ENCODE measurements at regions not wholly inside any gene's neighbourhood (a gene's known extent, or its start where the extent isn't known, plus 50 kb on each side); places are given as distances from the start of the nearest gene placed in this dataset.
A peak's percentile ranks its signal among the peaks of the same experiment; 100 is the strongest.

DNA sequence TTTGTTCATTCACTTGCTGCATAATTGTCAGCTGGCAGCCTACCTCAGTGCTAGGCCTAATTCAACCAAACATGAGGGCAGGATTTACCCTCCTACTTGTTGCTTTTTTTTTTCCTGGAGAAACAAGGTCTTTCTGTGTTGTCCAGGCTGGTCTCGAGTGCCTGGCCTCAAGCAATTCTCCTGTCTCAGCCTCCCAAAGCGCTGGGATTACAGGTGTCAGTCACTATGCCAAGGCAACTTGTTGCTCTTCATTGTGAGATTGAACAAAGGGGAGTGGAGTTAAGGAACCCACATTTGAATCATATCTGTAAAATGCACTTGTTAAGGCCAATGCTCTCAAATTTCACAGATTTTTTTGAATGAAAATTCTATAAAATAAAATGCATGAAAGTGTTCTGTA, 380.5 kb downstream of the TMEM161B start:
- no peak for DNase-seq (ENCODE audit: low read depth)
- H3K4me3 ChIP-seq (ENCODE audit: low read depth, low read length), result no peak overlapping the region

DNA sequence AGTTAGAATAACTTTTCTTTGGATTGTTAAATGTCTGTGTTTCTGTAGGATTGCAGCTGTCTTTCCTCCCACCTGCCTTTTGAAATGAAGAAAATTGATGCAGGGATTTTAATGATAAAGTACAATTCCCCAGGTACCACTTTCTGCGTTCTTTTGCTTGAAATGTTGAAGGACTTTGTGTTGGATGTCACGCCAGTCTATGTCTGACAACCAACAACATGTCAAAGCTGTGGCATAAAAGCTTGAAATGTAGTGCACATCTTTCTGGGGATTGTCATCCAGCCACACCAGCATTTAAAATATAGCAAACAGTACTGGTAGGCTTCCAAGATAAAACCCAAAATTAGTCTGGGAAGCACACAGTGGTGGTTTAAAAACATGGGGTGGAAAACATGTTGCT, 381.4 kb downstream of the TMEM161B start:
- DNase-seq (ENCODE audit: low read depth), result no peak

DNA sequence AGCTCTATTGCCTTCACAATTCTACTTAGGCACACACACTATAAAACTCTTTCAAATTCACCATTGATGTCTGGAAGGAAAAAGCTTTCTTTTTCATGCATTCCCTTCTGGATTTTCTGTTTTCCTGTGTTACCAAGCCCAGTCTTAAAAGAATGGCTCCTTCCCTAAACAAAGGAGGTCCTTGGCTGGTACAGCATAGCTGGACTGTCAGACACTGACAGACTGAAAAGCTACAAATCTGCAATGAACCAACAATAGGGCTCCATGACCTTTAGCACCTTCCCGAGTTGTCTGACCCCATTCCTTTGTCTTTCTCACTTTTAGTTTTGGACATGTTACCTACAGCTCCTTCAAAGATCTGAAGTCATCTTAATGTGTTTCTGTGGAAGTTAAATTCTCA, 382.5 kb downstream of the TMEM161B start:
- DNase-seq (ENCODE audit: low read depth), result no peak
- no peak overlapping the region for H3K4me3 ChIP-seq (ENCODE audit: low read depth, low read length)

More for the DNA sequence above, 381.4 kb downstream of the TMEM161B start:
- H3K4me3 ChIP-seq (ENCODE audit: low read depth, low read length), result no peak overlapping the region

DNA sequence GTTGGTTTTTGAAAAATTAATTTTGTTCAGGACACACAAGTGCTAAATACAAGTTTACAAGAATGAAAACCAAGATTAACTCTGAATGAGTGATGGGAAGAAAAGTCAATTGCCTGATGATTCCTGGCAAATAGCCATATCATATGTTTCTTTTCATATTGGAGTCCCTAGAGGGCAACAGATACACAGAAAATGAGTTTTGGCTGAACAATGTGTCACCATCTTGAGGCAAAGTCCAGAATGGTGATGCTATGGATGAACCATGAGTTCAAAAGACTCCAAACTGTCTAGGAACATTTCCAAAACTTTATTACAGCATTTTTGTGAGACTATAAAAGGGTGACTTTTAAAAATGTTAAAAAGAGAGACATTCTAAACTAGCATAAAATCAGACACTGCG, 382.9 kb downstream of the TMEM161B start:
- no peak overlapping the region for H3K4me3 ChIP-seq (ENCODE audit: low read depth, low read length)
- DNase-seq (ENCODE audit: low read depth), result no peak

DNA sequence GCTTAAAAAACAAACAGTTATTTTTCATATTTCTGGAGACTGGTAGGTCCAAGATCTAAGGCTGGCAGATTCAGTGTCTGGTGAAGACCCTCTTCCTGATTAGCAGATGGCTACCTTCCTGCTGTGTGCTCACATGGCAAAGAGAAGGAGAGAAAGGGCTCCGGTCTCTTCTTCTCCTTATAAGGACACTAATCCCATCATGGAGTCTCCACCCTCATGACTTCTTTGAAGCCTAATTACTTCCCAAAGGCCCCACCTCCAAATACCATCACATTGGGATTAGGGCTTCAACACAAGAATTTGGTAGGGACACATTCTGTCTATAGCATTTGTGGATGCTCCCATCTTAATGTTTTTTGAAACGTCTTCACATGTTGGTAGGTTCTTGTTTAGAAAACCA, 391.1 kb downstream of the TMEM161B start:
- H3K4me3 ChIP-seq (ENCODE audit: low read depth, low read length), result no peak overlapping the region
- DNase-seq (ENCODE audit: low read depth), result no peak

DNA sequence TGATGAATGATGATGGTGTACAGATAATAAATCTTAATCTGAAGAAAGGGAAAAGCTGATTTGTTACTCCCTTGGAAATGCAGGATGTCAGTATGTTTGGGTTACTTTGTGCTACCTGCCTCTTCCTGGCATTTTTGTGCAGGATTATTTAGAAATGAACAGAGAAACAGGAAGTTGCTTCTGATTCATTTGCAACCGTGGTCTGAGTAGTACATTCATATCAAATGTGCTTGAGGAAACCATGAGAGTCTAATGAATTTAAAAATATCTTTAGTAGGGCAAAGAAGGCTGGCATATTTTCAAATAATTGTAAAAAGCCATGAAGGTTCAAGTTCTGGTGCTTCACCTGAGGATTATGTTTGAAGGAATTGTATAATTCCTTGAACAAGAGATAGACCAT, 391.6 kb downstream of the TMEM161B start:
- H3K4me3 ChIP-seq (ENCODE audit: low read depth, low read length), result no peak overlapping the region
- no peak for DNase-seq (ENCODE audit: low read depth)

DNA sequence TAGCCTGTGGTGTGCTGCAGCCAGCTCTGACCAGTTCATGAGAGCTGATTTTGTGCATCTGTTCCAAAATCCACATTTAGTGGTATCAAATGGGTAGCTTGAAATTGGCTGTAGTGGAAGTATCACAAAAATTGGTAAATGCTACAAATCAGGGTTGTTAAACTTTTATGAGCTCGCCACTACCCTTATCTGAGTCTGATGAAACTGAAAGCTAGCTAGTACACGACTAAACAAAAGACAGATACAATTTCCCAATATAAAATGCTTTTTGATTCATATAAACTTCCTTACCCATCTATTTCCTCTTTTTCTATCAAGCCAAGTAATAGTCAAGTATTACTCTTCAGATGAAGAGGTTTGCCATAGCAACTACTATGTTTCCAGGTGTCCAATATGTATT, 392.0 kb downstream of the TMEM161B start:
- DNase-seq (ENCODE audit: low read depth), result no peak
- no peak overlapping the region for H3K4me3 ChIP-seq (ENCODE audit: low read depth, low read length)

DNA sequence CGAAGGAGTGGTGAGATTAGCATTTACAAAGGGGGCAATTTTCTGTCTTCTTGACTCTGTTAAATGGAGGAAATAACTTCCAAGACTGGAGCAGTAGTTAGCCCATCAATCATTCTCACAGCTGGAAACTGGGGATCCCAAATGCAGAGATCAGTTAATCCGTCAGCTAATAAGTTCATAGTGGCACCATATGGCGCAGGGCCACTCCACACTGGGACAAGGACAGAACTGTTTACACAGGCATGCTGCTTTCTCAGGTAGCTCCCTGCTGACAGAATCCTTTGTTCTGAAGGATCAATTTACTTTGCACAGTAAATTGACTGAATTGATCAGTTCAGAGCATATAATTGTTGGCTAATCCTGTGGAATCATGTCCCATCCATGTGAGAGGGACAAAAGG, 395.7 kb downstream of the TMEM161B start:
- DNase-seq (ENCODE audit: low read depth), result no peak

DNA sequence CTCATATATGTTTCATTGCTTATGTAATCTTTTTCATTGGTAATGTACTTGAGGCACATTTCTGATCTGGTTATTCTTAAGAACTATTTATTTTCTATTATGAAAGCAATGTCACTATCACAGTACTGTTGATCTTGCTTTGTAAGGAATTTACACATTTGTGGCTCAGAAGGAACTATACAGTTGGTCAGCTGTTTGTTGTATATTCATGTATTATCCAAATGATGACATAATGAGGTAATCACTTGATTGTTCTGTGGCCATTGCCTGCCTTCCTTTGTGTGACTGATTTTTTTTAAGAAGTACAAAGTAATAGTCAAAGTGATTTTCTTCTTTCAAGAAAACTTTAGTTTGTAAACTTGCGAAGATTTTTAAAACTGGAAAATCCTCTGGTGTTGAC, 399.9 kb downstream of the TMEM161B start:
- no peak for DNase-seq (ENCODE audit: low read depth)
- no peak overlapping the region for H3K4me3 ChIP-seq (ENCODE audit: low read depth, low read length)

More for the DNA sequence above, 395.7 kb downstream of the TMEM161B start:
- no peak overlapping the region for H3K4me3 ChIP-seq (ENCODE audit: low read depth, low read length)

DNA sequence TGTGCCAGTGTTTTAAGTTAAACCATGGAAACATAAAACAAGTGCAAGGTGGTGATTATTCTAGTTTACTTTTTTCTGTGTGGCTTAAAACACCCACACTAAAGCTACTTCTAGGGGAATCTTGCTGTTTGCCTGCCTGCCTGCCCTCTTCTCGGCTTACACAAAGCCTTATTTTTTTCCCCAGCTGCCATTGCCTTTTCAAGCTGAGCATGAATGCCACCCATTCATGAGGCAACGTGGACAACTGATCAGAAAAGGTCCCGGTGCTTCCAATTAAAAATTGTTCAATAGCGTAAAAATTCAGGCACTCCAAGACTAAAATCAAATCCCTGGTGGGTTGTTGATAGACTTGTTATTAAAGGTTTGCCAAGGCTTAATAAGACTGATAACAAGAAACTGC, 401.4 kb downstream of the TMEM161B start:
- no peak for DNase-seq (ENCODE audit: low read depth)
- no peak overlapping the region for H3K4me3 ChIP-seq (ENCODE audit: low read depth, low read length)

DNA sequence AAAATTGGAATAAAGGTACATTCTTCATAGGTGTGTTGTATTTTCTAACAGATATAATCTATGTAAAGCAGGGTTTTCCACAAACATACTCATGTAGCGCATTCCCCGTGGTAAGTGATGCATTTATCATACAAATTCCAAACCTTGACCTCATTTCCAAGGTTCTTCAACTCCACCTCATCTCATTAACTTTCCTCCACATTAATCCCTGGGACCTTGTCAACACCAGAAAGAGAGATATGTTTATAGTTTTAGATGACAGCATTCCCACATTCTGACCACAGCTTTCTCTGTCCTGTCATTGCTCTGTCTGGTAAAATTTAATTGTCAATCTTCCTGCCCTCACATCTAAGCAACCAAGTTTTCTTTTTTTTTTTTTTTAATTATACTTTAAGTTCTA, 415.1 kb downstream of the TMEM161B start:
- no peak for DNase-seq (ENCODE audit: low read depth)
- no peak overlapping the region for H3K4me3 ChIP-seq (ENCODE audit: low read depth, low read length)

DNA sequence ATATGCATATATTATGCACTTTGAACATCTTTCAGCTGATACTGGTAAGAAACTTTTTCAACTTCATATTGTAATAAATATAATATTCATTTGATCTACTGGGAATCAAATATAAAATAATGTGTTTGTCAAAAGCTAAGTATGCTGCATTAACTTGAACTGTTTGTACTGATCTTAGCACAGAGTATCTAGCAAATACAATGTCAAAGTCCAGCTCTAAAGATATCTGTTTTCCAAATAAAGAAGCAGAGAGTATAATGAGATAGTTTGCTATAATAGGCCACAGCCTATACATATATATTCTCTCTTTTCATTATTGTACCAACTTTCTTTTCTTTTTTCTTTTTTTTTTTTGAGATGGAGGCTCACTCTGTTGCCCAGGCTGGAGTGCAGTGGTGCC, 417.0 kb downstream of the TMEM161B start:
- DNase-seq (ENCODE audit: low read depth), result no peak

DNA sequence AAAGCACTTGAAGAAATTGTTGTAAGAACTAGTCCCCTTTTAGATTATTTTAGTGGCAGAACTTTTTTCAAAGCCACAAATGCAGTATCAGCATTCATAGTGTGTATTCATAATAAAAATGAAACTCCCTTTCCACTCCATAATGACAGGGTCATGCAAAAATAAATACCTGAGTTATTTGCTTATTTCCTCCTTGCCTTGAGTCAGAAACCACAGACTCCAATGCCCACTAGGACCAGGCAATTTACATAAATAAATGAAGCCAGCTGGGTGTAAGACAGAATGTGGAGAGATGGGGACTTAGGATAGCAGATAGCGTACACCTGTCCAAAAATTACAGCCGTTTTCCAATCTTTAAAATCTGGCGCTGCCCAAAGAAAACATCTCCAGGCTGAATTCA, 417.8 kb downstream of the TMEM161B start:
- H3K4me3 ChIP-seq (ENCODE audit: low read depth, low read length), result no peak overlapping the region
- no peak for DNase-seq (ENCODE audit: low read depth)

More for the DNA sequence above, 417.0 kb downstream of the TMEM161B start:
- no peak overlapping the region for H3K4me3 ChIP-seq (ENCODE audit: low read depth, low read length)

DNA sequence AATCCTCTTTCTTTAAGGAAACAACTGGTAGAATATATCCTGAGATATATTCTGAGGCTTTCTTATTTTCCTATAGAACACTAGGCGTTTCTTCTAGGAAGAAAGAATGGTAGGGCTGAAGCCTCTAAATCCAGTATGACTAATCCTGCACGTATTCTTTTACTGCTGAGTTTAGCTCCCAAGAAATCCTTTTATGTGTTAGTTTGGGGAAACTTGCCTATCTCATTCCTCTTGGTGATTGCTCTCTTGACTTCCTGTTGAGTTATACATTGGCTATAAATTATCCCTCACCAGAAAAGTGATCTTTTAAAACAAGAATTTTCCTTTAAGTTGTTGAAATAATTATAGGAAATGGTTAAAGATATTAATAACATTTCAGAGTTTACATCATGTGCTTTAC, 422.9 kb downstream of the TMEM161B start:
- DNase-seq (ENCODE audit: low read depth), result no peak
- no peak overlapping the region for H3K4me3 ChIP-seq (ENCODE audit: low read depth, low read length)

DNA sequence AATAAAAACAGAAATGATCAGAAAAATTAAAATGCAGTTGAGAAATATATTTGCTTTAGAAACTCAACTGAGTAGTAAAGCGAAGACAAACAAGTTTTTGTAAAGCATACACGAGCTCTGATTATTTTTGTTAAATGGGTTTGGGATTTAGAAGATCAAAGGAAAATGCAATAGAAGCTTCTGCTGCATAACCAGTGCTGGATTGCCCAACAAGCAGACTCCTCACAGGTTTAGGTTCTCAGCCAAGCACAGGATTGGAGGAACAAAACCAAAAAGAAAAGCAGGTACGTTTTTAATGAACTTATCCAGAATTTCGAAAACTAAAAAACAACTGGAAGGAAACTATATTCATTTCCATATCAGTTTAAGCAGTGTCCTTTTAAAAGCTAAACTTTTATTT, 423.8 kb downstream of the TMEM161B start:
- DNase-seq (ENCODE audit: low read depth), result no peak
- no peak overlapping the region for H3K4me3 ChIP-seq (ENCODE audit: low read depth, low read length)

DNA sequence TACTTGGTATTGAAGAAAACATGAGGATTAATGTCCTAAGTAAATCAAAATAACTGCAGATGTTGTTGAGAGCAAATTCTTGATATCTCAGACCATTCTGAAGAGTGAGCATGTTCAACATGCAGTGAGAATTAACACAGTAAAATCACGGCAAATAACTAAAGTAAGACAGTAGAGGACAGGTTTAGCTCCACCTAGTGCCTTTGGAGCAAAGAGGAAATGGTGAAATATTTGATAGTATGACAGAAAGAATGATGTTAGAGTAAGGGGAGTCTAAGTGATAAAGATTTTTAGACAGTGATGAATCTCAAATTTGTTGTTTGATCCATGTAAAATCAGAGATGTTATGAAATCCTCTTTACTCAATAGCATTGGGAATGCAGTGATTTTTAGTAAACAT, 424.2 kb downstream of the TMEM161B start:
- H3K4me3 ChIP-seq (ENCODE audit: low read depth, low read length), result no peak overlapping the region
- no peak for DNase-seq (ENCODE audit: low read depth)

DNA sequence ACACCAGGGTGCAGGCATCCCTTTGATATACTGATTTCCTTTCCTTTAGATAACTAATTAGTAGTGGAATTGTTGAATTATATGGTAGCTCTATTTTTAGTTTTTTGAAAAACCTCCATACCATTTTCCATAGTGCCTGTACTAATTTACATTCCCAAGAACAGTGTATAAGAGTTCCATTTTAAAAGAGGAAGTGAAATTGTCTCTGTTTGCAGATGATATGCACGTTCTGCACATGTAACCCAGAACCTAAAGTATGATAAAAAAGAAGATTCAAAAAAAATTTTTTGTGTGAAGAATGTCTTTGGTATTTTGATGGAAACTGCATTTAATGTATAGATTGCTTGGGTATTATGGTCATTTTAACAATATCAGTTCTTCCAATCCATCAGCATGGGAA, 424.0 kb upstream of the CCNH start:
- H3K4me3 ChIP-seq (ENCODE audit: low read depth, low read length), result no peak overlapping the region
- no peak for DNase-seq (ENCODE audit: low read depth)

DNA sequence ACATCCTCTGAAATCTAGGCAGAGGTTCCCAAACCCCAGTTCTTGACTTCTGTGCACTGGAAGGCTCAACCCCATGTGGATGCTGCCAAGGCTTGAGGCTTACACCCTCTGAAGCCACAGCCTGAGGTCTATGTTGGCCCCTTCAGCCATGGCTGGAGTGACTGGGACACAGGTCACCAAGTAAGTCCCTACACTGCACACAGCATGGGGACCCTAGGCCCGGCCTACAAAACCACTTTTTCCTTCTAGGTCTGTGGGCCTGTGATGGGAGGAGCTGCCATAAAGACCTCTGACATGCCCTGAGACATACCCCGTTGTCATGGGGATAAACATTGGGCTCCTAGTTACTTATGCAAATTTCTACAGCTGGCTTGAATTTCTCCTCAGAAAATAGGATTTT, 418.8 kb upstream of the CCNH start:
- no peak for DNase-seq (ENCODE audit: low read depth)
- no peak overlapping the region for H3K4me3 ChIP-seq (ENCODE audit: low read depth, low read length)

DNA sequence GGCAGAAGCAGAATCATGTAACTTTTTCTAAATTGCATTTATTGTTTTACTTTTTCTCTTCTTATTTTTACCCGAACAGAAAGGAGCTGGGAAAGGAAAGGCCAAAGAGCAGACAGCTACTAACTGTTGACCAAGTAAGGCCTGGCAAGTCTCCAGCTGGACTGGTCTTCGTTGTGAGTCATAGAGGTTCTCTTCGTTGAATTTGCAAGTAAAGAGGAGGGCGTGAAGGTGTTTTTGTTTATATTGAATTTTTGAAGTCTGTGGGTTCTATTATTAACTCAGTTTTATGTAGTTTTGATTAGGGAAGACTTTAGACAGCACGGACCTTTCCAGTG, 416.5 kb upstream of the CCNH start:
- peak; percentile 4 for DNase-seq (ENCODE audit: low read depth)
- no peak overlapping the region for H3K4me3 ChIP-seq (ENCODE audit: low read depth, low read length)

DNA sequence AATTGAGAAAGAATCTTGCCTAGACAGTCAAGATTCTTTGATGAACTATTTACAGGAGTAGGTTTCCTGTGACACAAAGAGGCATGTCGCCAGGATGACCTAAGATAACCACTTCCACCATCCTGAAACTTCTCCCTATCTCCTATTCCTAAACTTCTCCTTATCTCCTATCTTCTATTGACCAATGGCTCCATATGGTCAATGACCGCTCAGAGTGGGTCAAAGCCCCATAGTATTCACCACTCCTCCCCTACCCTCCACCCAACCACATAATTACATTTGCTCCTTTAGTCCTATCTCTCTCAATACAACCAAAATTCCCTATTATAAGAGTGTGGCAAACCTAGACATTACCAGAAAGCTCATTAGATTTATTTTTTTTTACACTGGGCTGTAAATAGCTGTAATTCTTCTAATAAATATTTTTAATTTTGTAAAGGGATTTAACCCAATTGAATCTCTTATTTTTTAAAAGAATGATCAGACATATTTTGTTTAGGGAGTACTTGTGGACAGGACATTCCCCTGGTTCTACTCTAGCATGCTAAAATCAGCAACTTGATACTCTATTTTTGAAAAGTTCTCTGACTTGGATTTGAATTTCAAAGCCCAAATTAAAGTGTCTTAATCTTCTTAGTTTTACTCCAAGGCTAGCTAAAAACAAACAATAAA, 416.0 kb upstream of the CCNH start:
- no peak for DNase-seq (ENCODE audit: low read depth)
- no peak overlapping the region for H3K4me3 ChIP-seq (ENCODE audit: low read depth, low read length)

DNA sequence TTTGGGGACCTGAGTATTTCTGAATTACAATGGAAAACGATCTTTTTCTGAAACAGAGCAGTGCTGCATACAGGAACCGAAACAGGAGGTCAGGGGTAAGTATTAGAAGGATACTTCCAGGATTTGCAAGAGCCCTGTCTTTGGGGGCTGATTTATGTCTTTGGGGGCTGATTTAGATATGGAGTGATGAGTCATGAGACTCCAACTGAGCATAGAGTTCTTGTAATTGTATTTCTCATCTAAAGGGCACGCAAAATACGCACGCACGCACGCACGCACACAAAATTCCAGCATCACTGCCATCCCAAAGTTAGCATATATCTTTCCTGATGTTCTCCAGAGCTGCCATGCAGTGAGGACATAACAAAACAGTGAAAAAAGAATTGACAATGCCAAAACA, 414.8 kb upstream of the CCNH start:
- DNase-seq (ENCODE audit: low read depth), result peak; percentile 3
- no peak overlapping the region for H3K4me3 ChIP-seq (ENCODE audit: low read depth, low read length)

DNA sequence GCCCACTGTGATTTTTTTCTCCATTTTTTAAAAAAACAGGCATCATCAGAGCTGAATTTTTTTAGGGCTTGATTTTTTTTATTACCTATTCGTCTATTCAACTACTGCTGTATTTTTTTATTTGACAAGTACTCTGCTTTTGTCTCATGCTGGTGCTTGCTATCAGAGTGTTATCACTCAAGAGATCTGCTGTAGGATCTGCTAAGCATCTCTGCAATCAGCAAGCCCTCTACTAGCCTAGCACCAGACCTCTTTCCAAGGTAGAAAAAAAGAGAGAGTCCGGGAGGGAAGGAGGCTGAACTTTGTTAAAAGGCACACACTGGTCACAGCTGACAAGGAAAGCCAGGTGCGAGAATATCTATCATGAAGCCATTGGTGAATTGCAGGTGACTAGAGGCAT, 413.8 kb upstream of the CCNH start:
- H3K4me3 ChIP-seq (ENCODE audit: low read depth, low read length), result no peak overlapping the region

More for the DNA sequence above, 413.8 kb upstream of the CCNH start:
- DNase-seq (ENCODE audit: low read depth), result no peak

Measured in skeletal muscle cell (primary cell).